Fibroblast of the aortic adventitia (primary cell): ENCODE measurements at regions not wholly inside any gene's neighbourhood (a gene's known extent, or its start where the extent isn't known, plus 50 kb on each side); places are given as distances from the start of the nearest gene placed in this dataset.

Experiments used
- DNase-seq: peaks from one replicate; pipeline ENCODE4 v3.0.0-alpha.2; 2010; ENCODE audit warnings: low read depth
- H3K4me3 ChIP-seq: 2 replicates; pipeline ENCODE4 v1.5.1; 2011; ENCODE audit warnings: low read depth, mild to moderate bottlenecking, control low read depth, low read length, moderate library complexity
- TF ChIP-seq, protein P1 (sequence below): IDR thresholded peaks from 2 replicates; pipeline ENCODE4 v1.5.1; 2011; ENCODE audit warnings: mild to moderate bottlenecking, low read length, control low read depth, inconsistent platforms; ENCODE audit not compliant: insufficient read depth

DNA sequence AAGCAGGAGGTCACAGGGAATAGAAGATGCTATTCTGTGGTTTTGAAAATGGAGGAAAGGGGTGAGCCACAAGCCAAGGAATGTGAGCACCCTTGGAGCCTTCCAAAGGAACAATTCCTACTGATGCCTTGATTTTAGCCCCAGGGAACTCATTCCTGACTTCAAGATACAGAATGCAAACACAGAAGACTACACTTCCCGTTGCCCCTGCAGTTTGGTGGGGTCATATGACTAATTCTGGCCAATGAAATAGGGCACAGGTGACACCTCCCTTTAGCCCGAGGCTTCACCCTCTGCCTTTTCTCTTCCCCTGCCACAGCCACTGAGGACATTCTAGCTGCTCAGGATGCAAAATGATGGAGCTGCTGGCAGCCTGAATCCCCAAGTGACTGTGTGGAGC is 126.1 kb downstream of the INHBB start:
- H3K4me3 ChIP-seq: no peak overlapping the region
- DNase-seq: no peak
- TF ChIP-seq, protein P1, sequence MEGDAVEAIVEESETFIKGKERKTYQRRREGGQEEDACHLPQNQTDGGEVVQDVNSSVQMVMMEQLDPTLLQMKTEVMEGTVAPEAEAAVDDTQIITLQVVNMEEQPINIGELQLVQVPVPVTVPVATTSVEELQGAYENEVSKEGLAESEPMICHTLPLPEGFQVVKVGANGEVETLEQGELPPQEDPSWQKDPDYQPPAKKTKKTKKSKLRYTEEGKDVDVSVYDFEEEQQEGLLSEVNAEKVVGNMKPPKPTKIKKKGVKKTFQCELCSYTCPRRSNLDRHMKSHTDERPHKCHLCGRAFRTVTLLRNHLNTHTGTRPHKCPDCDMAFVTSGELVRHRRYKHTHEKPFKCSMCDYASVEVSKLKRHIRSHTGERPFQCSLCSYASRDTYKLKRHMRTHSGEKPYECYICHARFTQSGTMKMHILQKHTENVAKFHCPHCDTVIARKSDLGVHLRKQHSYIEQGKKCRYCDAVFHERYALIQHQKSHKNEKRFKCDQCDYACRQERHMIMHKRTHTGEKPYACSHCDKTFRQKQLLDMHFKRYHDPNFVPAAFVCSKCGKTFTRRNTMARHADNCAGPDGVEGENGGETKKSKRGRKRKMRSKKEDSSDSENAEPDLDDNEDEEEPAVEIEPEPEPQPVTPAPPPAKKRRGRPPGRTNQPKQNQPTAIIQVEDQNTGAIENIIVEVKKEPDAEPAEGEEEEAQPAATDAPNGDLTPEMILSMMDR: no peak

DNA sequence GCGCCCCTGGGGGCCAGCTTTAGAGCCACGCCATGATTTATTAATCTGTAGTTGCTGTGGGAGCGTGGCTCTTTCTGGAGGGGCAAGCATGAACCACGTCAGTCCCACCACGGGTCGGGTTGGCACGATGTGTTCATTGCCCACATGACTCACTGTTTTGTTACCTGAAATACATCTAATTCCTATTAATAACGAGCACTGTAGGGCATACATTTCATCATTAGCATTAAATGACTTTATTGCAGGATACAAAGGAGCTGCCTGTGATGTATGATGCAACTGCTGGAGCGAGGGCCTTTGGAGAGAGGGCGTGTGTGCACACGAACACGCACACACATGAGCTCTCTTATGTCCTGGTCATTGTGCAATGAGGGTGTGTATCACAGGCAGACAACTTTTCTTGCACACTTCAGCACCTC is 127.0 kb downstream of the INHBB start:
- DNase-seq: no peak
- TF ChIP-seq, protein P1: no peak
- H3K4me3 ChIP-seq: no peak overlapping the region

- TF ChIP-seq, protein P1: no peak
- DNase-seq: no peak
- no peak overlapping the region for H3K4me3 ChIP-seq
These were observed 127.8 kb downstream of the INHBB start for GRCh38 chr2:120473522-120474271.

GRCh38 chr2:120474486-120474885 is 128.6 kb downstream of the INHBB start:
- no peak for DNase-seq
- TF ChIP-seq, protein P1: no peak
- no peak overlapping the region for H3K4me3 ChIP-seq

GRCh38 chr2:120476141-120476540 is 130.2 kb downstream of the INHBB start:
- DNase-seq: peak; percentile 13
- no peak overlapping the region for H3K4me3 ChIP-seq
- TF ChIP-seq, protein P1: no peak

- H3K4me3 ChIP-seq: no peak overlapping the region
- DNase-seq: no peak
- TF ChIP-seq, protein P1: no peak
These were observed 131.3 kb downstream of the INHBB start for GRCh38 chr2:120477198-120477597.
